DOHH2 (cell line): ENCODE measurements at regions not wholly inside any gene's neighbourhood (a gene's known extent, or its start where the extent isn't known, plus 50 kb on each side); places are given as distances from the start of the nearest gene placed in this dataset.
"Not testable (repeated sequence)": the region's sequence is repeated elsewhere in the genome, so short reads cannot be mapped to it uniquely, and the experiment has no call there.

Experiments used
- EZH2phosphoT487 ChIP-seq: fragments of 200-600 bp; sonication (generic); IDR thresholded peaks from 2 replicates; pipeline ENCODE4 v1.6.1; 2017; ENCODE audit warnings: borderline replicate concordance, mild to moderate bottlenecking, antibody characterized with exemption, low read length, moderate library complexity, mixed read lengths
- TF ChIP-seq, protein P1 (sequence below): fragments of 200-600 bp; sonication (generic); IDR thresholded peaks from one replicate; pipeline ENCODE4 v1.5.1; 2014; ENCODE audit warnings: antibody characterized with exemption, mild to moderate bottlenecking, low read depth, low read length; ENCODE audit not compliant: poor library complexity, severe bottlenecking

DNA sequence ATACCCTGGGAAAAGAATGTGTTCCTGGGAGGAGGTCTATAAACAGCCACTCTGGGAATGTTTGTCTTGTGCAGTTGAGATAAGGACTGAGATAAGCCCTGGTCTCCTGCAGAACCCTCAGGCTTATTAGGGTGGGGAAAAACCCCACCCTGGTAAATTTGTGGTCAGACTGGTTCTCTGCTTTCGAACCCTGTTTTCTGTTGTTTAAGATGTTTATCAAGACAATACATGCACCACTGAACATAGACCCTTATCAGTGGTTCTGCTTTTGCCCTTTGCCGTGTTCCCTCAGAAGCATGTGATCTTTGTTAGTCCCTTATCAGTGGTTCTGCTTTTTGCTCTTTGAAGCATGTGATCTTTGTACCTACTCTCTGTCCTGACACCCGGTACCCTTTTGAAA, 956.0 kb downstream of the GRID1 start:
- TF ChIP-seq, protein P1, sequence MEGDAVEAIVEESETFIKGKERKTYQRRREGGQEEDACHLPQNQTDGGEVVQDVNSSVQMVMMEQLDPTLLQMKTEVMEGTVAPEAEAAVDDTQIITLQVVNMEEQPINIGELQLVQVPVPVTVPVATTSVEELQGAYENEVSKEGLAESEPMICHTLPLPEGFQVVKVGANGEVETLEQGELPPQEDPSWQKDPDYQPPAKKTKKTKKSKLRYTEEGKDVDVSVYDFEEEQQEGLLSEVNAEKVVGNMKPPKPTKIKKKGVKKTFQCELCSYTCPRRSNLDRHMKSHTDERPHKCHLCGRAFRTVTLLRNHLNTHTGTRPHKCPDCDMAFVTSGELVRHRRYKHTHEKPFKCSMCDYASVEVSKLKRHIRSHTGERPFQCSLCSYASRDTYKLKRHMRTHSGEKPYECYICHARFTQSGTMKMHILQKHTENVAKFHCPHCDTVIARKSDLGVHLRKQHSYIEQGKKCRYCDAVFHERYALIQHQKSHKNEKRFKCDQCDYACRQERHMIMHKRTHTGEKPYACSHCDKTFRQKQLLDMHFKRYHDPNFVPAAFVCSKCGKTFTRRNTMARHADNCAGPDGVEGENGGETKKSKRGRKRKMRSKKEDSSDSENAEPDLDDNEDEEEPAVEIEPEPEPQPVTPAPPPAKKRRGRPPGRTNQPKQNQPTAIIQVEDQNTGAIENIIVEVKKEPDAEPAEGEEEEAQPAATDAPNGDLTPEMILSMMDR, result not testable (repeated sequence)
- TF ChIP-seq EZH2phosphoT487, result not testable (repeated sequence)
